GM12801 (cell line): ENCODE measurements at regions not wholly inside any gene's neighbourhood (a gene's known extent, or its start where the extent isn't known, plus 50 kb on each side); places are given as distances from the start of the nearest gene placed in this dataset.

Experiments
- TF ChIP-seq, protein P1 (sequence below): IDR thresholded peaks from one replicate; pipeline ENCODE4 v1.5.1; 2011; ENCODE audit warnings: control low read depth; ENCODE audit not compliant: insufficient read length; ENCODE audit errors: extremely low read depth

DNA sequence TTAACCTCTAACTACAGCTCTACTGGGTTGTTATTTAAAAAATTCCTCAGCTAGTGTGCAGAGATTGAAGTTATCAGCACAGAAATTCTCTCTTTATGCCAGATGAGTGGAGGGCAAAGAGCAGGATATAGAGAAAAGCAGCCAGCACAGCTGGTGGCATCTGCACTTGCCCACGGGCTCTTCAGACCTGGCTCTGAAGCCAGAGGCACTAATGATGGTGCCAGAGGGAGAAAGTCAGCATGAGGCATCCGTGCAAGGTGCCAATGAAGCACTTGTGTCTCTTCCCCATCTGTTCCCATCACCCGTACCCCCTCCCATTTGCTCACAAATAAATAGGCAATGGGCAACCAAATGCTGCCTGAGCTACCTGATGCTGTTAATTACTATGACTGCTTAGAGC is 138.9 kb downstream of the OLFM4 start:
- TF ChIP-seq, protein P1, sequence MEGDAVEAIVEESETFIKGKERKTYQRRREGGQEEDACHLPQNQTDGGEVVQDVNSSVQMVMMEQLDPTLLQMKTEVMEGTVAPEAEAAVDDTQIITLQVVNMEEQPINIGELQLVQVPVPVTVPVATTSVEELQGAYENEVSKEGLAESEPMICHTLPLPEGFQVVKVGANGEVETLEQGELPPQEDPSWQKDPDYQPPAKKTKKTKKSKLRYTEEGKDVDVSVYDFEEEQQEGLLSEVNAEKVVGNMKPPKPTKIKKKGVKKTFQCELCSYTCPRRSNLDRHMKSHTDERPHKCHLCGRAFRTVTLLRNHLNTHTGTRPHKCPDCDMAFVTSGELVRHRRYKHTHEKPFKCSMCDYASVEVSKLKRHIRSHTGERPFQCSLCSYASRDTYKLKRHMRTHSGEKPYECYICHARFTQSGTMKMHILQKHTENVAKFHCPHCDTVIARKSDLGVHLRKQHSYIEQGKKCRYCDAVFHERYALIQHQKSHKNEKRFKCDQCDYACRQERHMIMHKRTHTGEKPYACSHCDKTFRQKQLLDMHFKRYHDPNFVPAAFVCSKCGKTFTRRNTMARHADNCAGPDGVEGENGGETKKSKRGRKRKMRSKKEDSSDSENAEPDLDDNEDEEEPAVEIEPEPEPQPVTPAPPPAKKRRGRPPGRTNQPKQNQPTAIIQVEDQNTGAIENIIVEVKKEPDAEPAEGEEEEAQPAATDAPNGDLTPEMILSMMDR: no peak

DNA sequence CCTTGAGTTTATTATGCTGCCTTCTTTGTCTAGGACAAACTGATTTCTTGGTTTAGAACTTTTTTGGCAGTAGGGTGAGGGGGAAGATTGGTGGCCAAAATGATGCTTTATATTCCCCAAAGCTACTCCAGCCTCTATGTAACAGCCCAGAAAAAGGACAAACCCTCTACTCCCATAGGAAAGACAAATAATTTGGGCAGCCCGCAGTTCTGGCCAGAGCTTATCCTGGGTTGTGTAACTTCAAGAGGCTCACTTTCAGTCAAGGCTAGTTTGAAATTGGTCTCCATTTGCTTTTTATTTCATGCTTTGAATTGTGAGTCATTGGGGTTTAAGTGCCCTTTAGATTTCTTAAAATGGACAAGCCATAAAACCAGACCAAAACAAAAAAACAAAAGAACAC is 142.3 kb downstream of the OLFM4 start:
- TF ChIP-seq, protein P1: no peak

DNA sequence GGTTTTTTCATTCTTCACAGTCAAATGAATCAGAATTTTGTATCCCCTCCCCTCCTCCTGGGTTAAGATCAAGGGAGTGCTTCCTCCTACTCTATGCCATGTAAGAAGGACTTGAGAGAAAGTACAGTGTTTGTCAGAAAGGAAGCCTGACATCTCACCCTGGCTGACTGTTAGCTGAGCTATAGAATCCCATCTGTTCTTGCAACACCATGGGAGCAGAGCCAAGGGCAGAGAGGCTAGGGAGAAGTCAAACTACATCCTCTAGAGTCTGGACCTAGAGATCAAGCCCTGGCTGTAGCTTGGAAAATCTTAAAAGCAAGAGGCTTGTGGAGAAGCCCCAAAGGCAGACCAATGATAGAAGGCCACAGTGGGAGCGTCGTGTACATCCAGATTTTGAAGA is 145.9 kb downstream of the OLFM4 start:
- TF ChIP-seq, protein P1: no peak

DNA sequence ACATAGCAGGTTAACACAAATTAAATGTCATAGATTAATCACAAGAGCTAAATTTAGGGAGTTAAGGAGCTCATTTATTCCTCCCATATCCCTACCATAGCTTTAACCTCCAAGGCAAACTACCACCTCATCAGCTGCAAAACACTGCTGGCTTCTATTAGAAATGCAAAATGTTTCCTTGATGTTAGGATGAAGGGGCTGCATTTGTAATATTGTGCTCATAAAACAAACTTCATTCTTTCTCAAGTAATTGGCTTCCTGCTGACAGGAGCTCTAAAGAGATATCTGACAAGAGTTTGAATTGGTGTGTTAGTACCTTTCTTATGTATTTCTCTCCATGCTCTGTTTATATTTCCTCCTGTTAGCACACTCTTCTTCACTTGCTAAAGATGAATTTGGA is 152.1 kb downstream of the OLFM4 start:
- TF ChIP-seq, protein P1: no peak

DNA sequence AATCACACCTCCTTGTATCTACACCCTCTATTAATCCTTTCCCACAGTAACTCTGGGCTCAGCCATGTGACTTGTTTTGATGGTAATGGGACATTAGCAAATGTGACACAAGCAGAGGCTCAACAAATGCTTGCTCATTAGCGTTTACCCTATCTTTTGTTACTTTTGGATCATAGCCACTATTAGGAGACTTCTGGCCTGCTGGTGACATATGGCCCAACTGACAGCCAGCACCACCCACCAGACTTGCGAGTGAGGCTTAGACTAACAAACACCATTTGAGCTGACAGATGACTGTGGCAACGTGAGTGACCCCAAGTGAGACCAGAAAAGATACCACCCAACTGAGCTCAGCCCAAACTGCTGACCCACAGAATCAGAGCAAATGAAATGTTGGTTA is 154.1 kb downstream of the OLFM4 start:
- TF ChIP-seq, protein P1: no peak

DNA sequence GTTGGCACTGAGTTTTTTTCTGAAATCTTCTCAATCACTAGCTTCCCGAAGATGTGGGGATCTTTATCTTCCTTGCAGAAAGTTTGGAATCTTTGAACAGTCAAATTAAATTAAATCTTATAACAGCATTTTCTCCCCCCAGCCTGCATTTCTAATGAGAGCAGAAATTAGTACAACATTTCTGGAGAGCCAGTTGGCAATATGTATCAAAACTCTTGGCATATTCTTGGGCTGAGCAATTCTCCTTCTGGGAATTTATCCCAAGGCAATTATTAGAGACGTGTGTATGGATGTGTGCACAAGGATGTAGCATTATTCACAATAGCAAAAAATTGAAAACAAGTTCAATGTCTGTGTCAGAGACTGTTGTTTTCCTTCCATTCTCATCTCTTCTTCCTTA is 159.5 kb downstream of the OLFM4 start:
- TF ChIP-seq, protein P1: no peak

DNA sequence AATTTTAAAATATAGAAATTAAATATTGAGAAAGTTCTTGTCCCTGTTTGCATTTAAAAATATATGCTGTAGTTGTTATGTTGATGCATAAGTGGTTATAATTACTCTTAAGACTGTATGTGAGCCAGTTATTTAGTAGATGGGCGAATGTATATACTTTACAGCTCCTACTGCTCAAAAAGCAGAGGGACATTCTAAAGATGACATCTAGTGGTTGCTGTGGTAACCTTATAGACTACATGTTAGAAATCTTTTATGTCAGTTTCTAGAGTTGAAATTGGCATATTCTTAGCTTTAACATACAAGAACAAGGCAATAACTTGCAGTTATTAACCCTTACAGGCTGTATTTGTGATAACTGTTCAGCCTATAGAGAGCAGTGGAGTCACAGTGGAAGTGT is 160.5 kb downstream of the OLFM4 start:
- TF ChIP-seq, protein P1: no peak

DNA sequence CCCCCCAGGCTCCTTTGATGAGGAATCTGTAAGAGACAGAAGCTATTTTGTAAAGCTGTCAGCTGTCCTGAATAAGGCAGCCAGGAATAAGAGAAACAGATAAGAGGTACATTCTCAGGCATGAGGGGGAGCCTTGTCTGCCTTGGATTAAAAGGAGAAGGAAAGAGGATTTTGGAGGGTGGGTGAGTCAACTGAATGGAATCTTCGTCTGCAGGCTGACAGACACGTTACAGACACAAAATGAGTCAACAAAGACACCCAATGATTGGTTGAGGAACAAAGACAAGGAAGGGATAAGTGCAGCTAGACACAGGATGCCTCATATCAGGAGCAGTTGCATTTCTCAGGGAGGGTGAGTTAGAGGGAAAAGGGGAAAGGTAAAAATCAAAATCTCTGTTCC is 162.5 kb downstream of the OLFM4 start:
- TF ChIP-seq, protein P1: no peak
